ENCODE measurements at regions not wholly inside any gene's neighbourhood (a gene's known extent, or its start where the extent isn't known, plus 50 kb on each side); places are given as distances from the start of the nearest gene placed in this dataset.

DNA sequence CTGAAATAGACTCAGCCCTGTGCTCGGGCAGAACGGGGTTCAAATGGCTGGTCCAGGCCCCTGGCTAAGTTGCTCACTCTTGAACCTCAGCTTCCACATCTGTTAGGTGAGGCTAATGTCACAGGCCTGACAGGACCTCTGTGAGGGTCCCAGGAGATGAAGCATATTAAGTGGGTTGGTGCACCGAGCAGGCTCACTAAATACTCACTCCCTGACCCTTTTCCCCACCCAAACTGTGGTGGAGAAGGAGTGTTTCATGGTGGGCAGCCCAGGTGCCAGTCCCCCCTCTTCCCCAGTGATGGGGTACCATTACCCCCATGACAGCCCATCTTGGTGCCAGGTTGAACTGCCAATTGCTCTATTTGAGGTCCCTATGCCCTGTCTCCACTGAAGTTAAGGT lies 286.0 kb downstream of the MYCN start:
- no peak for TF ChIP-seq CTCF (conservative IDR thresholded peaks at IDR 0.05; ENCODE audit: control insufficient read depth, insufficient read depth, low read depth, low read length)
- no peak for DNase-seq (ENCODE audit: low read depth)
- no peak overlapping the region for H3K4me3 ChIP-seq (ENCODE audit: control insufficient read depth, low read depth, low read length)

- no peak overlapping the region for H3K4me3 ChIP-seq (ENCODE audit: control insufficient read depth, low read depth, low read length)
- DNase-seq (ENCODE audit: low read depth), result no peak
- no peak for TF ChIP-seq CTCF (conservative IDR thresholded peaks at IDR 0.05; ENCODE audit: control insufficient read depth, insufficient read depth, low read depth, low read length)
Measured at GRCh38 chr2:16225545-16225944, 285.2 kb downstream of the MYCN start.

DNA sequence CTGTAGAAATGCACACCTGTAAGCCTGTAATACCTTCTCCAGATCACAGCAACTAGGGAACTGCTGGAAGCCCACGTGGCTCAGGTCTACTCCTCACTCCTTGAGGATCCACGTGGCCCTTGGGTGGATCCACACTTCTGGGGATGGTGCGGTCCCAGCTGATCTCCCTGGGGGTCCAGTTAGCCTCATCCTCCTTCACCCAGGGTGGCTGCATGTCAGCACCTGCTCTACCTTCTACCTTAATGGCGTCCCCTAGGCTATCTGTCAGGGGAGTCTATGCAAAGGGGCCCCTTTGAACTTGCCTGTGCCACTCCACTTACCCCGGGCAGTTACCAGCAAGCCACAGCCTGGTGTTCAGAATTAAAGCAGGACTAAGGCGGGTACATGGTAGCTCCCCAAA lies 284.7 kb downstream of the MYCN start:
- DNase-seq (ENCODE audit: low read depth), result no peak
- no peak overlapping the region for H3K4me3 ChIP-seq (ENCODE audit: control insufficient read depth, low read depth, low read length)
- TF ChIP-seq CTCF (conservative IDR thresholded peaks at IDR 0.05; ENCODE audit: control insufficient read depth, insufficient read depth, low read depth, low read length), result no peak

DNA sequence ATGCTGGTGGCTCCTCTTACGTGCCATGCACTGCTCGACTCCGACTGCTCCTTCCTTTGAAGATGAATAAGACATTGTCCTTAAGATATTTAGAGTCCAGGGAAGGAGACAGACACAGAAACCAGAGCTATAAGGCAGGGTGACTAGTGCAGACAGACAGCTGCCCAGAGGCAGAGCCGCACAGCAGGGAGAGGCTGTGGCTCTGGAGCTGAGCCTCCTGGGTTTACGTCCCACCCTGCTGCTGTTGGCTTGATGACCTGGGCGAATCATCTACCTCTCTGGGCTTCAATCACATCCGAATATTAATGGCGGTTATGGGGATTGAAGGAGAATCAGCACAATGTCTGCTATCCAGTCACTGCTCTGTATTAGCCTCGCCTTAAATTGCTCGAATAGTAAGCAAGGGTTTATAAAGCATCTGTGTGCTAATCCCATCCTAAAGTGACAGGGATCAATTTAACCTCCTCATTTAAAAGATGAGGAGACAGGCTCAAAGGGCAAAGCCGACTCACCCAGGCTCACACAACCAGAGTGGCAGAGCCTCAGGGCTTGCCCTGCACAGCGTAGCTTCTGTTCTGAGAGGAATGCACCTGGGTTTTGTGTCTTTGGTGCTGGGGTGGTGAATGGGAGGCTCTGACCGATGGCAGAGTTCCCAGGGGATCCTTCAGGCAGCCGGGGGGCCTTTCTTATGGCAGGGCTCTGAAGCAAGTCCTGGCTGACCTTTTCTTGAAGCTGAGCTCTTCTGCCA lies 284.1 kb downstream of the MYCN start:
- H3K4me3 ChIP-seq (ENCODE audit: control insufficient read depth, low read depth, low read length), result no peak overlapping the region
- TF ChIP-seq CTCF (conservative IDR thresholded peaks at IDR 0.05; ENCODE audit: control insufficient read depth, insufficient read depth, low read depth, low read length), result no peak
- DNase-seq (ENCODE audit: low read depth), result no peak

- no peak for TF ChIP-seq CTCF (conservative IDR thresholded peaks at IDR 0.05; ENCODE audit: control insufficient read depth, insufficient read depth, low read depth, low read length)
- DNase-seq (ENCODE audit: low read depth), result no peak
- H3K4me3 ChIP-seq (ENCODE audit: control insufficient read depth, low read depth, low read length), result no peak overlapping the region
Measured at GRCh38 chr2:16223841-16224177, 283.5 kb downstream of the MYCN start.

DNA sequence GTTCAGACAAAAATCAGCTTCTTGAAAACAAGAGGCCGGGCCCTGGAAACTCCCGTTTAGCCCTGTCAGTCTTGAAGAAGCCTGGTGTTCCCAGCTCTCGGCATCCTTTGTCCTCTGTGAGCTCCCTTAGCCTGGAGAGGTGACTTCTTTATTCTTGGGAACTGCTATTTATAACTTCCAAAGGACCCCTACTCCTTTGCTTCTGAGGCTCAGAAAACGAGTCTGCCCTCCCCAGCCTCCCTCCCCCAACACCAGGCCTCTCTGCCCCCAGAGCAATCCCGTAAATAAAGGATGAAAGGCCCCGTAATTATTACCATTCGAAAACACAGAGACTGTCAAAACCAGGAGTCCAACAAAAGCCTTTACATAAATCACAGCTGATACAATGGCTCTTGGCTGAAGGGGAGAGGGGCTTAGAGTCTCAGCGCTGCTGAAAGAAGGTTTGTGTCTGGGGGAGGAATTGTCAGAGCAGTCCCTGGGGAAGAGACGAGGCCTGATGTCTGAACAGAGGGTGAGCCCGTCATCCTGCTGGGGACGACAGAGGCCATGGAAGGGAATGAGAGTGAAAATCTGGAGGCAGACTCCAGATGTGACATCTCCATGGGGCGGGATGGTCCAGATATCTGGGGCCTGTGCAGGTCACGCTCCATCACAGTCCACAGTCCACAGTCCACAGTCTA lies 283.0 kb downstream of the MYCN start:
- TF ChIP-seq CTCF (conservative IDR thresholded peaks at IDR 0.05; ENCODE audit: control insufficient read depth, insufficient read depth, low read depth, low read length), result no peak
- H3K4me3 ChIP-seq (ENCODE audit: control insufficient read depth, low read depth, low read length), result no peak overlapping the region
- DNase-seq (ENCODE audit: low read depth), result no peak
